Activated CD8-positive, alpha-beta memory T cell treated with anti-CD3 and anti-CD28 coated beads, Interleukin-2, amount 50 U/mL, for 4 hours (primary cell): ENCODE measurements at regions not wholly inside any gene's neighbourhood (a gene's known extent, or its start where the extent isn't known, plus 50 kb on each side); places are given as distances from the start of the nearest gene placed in this dataset.

Experiments
- DNase-seq: peaks from one replicate; pipeline ENCODE4 v3.0.0-alpha.2; 2020

GRCh38 chr18:38368886-38369285, 803.3 kb upstream of the CELF4 start:
- no peak for DNase-seq

GRCh38 chr18:38368246-38368645, 802.6 kb upstream of the CELF4 start:
- no peak for DNase-seq

GRCh38 chr18:38367473-38367872, 801.9 kb upstream of the CELF4 start:
- DNase-seq, result no peak

- no peak for DNase-seq
These were observed 796.7 kb upstream of the CELF4 start for GRCh38 chr18:38362286-38362792.

GRCh38 chr18:38358805-38359657, 793.4 kb upstream of the CELF4 start:
- DNase-seq, result no peak

- no peak for DNase-seq
These were observed 787.6 kb upstream of the CELF4 start for GRCh38 chr18:38353149-38353548.

GRCh38 chr18:38350141-38350540, 784.5 kb upstream of the CELF4 start:
- no peak for DNase-seq

GRCh38 chr18:38330573-38330972, 765.0 kb upstream of the CELF4 start:
- DNase-seq, result no peak

- no peak for DNase-seq
These were observed 763.5 kb upstream of the CELF4 start for GRCh38 chr18:38329145-38329544.

- no peak for DNase-seq
These were observed 756.6 kb upstream of the CELF4 start for GRCh38 chr18:38322206-38322605.

GRCh38 chr18:38321262-38321661, 755.7 kb upstream of the CELF4 start:
- DNase-seq, result no peak

- no peak for DNase-seq
These were observed 752.8 kb upstream of the CELF4 start for GRCh38 chr18:38318416-38318815.

- no peak for DNase-seq
These were observed 748.2 kb upstream of the CELF4 start for GRCh38 chr18:38313831-38314230.

GRCh38 chr18:38312532-38312931, 746.9 kb upstream of the CELF4 start:
- DNase-seq, result no peak

GRCh38 chr18:38310936-38311335, 745.3 kb upstream of the CELF4 start:
- DNase-seq, result no peak

GRCh38 chr18:38307914-38308313, 742.3 kb upstream of the CELF4 start:
- no peak for DNase-seq

GRCh38 chr18:38305961-38306360, 740.4 kb upstream of the CELF4 start:
- no peak for DNase-seq

GRCh38 chr18:38301621-38302020, 736.0 kb upstream of the CELF4 start:
- no peak for DNase-seq

- no peak for DNase-seq
These were observed 732.3 kb upstream of the CELF4 start for GRCh38 chr18:38297910-38298309.

GRCh38 chr18:38290229-38290628, 724.6 kb upstream of the CELF4 start:
- DNase-seq, result no peak

- no peak for DNase-seq
These were observed 719.4 kb upstream of the CELF4 start for GRCh38 chr18:38284972-38285371.

GRCh38 chr18:38263066-38263465, 697.5 kb upstream of the CELF4 start:
- no peak for DNase-seq

- no peak for DNase-seq
These were observed 697.1 kb upstream of the CELF4 start for GRCh38 chr18:38262661-38263060.

- no peak for DNase-seq
These were observed 692.1 kb upstream of the CELF4 start for GRCh38 chr18:38257661-38258060.

- no peak for DNase-seq
These were observed 690.8 kb upstream of the CELF4 start for GRCh38 chr18:38256366-38256765.
